ENCODE measurements at regions not wholly inside any gene's neighbourhood (a gene's known extent, or its start where the extent isn't known, plus 50 kb on each side); places are given as distances from the start of the nearest gene placed in this dataset.

DNA sequence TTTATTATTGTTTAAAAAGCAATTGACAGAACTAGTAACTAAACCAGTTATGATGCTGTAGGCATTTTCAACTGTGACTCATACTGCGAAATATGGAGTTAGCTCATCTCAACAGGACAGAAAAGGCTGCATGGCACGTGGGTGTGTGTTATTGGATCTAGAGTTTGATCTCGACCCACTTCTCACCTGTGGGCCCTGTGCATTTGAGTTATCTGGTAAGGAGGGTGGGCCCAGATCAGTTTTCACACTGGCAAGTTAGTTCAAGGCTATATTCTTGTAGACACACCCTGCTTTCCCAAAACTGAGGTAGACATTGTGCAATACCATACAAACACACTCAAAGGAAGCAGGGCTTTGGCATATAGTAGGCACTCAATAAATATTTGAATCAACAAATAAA lies 71.3 kb upstream of the PRDX6 start:
- DNase-seq = peak; percentile 48

- DNase-seq = no peak
These were observed 70.3 kb upstream of the PRDX6 start for GRCh38 chr1:173406783-173407230.

DNA sequence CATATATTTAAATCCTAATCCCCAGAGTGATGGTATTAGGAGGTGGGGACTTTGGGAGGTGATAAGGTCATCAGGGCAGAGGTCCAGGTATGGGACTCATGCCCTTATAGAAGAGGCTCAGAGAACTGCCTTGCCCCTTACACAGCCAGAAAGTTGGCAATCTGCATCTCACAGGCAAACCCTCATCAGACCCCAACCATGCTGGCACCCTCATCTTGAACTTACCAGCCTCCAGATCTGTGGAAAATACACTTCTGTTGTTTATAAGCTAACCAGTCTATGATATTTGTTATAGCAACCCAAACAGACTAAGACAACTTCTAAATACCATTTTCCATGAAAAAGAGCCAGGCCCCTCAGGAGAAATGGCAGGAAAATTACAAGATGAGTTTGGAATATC lies 69.3 kb upstream of the PRDX6 start:
- no peak for DNase-seq

DNA sequence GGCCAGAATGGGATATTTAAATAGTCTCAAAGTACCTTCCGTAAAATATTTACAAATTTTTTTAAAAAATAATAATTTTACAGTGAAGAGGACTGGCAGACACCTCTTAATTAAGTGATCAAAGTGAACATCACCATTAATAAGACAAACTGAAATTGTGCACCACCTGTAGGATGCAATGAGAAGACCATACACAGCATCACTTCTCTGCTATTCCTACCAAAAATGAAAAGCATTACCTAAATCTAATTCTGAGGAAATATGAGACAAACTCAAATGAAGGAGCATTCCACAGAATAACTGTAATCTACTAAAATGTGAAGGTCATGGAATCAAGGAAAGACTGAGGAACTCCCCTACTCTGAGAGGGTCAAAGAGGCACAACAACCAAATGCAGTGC lies 68.2 kb upstream of the PRDX6 start:
- no peak for DNase-seq

- DNase-seq = no peak
These were observed 67.5 kb upstream of the PRDX6 start for GRCh38 chr1:173409613-173410012.

DNA sequence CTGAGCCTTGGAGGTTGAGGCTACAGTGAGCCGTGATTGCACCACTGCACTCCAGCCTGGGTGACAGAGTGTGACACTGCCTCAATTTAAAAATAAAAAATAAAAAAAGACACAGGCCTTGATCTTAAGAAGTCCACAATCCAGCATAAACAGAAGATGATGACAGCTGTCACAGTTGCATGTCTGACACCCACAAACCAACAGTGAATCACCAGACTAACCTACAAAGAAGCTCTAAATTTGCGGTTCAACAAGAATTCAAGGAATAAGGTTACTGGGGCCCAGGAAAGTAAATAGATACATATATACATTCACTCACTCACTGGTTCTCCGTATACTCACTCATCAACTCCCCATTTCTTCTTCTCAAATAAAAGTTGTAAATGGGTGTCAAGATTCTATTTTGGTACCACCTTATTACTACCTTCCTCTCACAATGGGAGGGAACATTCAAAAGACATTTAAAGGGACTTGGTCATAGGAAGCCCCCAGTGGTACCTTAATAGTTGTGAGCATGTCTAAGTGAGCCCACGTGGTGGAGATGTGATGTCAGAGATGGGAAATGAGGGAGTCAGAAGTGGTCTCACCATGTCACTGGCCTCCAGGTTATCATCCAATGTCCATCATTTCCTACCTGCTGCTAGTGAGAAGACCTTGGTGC lies 66.9 kb upstream of the PRDX6 start:
- no peak for DNase-seq

DNA sequence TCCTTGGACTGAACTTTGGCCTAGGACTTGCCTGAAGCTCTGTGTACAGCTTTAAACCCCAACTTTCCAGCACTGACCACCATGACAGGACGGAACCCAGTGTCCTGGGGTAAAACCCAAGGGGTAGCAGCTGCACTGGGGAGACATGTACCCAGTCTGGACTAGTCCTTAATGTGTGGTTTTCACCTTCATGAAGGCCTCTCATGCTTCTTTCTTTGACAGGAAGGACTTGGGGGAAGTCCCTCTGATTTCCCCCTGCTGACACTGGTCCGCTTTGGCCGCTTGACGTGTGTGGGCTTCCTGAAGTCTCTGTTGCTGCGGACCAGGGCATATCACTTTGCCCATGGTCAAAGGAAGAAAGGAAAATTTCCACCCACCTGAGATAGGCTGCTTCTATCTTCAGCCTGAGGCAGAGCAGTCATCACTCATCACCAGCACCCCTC lies 66.3 kb upstream of the PRDX6 start:
- DNase-seq = no peak

DNA sequence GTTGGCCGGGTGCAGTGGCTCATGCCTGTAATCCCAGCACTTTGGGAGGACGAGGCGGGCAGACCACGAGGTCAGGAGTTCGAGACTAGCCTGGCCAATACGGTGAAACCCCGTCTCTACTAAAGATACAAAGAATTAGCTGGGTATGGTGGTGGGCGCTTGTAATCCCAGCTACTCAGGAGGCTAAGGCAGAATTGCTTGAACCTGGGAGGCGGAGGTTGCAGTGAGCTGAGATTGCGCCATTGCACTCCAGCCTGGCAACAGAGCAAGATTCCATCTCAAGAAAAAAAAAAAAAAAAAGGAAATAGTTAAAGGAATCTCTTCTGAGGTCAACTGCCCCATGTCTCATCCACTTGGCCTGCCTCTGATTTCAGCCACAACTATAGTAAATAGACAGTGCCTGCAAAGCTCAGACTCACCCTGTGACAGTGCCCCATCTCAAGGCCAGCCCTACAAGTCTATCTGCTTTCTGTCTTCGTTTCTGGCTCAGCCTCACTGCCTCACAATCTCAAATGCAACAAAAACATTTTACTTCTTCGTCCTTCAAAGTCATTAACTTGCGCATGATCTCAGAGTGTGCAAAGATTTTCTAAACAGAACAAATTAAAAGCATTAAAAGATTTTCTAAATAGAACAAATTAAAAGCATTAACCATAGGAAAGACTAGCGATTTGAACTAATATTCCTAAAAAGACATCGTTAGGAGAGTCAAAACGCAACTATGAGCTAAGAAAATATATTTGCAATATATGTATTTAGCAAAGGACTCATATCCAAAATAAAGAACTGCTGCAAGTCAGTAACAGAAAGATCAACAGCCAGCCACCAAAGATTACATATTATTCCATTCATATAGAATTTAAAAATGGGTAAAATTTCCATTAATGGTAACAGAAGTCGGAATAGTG lies 65.0 kb upstream of the PRDX6 start:
- peak; percentile 6 for DNase-seq

- DNase-seq = no peak
These were observed 63.8 kb upstream of the PRDX6 start for GRCh38 chr1:173413271-173413707.

DNA sequence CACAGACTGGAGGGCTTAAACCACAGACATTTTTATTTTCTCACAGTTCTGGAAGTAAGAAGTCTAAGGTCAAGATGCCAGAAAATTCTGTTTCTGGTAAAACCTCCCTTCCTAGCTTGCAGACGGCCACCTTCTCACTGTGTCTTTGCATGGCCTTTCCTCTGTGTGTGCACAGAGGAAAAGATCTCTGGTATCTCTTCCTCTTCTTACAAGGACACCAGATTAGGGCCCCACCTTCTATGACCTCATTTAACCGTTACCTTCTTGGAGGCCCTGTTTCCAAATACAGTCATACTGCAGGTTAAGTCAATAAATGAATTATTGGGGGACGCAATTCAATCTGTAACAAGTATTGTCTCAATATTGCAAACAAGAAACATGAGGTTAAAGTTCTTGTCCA lies 63.0 kb upstream of the PRDX6 start:
- DNase-seq = no peak

DNA sequence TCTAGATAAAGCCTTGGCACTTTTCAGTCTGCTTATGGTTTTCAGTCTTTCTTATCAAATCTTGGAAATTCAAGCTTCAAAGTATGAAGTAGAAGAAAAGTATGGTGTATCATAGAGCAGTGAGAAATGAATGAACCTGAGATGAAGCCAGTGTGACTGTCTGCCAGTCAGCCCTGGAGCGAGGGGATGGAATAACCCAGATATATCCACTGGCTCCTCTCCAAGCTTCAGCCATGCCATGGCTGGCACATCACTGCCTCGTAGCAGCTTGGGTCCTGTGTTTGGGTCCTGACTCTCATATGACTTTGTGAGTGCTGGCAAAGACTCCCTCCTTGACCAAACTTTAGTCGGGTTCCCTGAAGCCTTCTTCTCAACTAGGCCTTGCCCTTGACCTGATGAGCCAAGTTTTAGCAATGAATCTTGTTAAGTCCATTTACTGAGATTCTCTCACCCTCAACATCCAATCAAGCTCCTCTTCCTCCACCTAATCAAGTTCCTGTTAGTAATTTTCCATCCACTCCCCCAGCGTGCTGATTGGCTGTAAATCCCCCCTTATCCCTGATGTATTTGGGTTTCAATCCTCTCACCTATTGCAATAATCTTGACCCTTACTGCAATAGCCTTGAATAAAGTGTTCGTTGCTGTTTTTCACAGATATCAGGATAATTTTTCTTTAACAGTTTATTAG lies 62.5 kb upstream of the PRDX6 start:
- no peak for DNase-seq

DNA sequence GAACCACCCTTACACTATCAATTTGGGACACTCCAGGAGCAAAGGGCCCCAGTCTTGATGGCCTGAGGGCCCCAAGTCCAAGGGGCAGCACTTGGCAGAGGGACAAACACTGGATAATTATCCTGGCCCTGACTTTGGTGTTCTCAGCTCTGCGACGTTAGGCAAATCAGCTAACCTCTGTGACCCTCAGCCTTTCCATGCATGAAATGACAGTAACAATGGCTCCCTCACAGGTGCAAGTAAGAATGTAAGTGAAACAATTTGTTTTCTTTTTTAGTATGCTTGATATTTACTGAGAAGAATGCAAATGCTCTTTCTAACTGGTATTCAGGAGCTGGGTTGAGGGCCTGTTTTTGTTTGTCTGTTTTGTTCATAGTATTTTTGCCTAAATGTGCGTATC lies 61.6 kb upstream of the PRDX6 start:
- no peak for DNase-seq

DNA sequence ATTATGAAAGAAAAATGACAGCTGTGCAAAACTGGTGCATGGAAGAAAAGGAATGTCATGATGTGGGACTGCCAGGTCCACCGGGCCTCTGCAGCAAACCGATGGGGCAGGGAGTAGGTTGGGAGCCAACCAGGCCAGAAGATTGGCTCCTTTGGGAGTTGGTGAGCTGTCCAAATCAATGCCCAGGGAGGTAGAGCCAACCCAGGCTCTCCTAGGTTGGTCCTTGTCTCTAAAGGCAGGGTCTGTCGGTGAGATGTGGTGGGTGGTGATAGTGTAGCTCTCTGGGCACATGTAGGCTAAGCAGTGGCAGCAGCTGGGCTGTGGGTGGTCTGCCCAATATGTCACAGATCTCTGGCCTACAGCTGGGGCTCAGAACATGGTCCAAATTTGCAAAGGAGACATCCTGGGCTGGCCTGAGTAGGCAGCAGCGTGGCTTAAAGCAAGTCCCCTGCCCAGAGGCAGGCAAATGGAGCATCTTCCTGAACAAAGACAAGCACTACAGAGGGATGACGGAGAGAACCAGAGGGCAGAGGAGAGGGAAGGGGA lies 61.2 kb upstream of the PRDX6 start:
- no peak for DNase-seq

DNA sequence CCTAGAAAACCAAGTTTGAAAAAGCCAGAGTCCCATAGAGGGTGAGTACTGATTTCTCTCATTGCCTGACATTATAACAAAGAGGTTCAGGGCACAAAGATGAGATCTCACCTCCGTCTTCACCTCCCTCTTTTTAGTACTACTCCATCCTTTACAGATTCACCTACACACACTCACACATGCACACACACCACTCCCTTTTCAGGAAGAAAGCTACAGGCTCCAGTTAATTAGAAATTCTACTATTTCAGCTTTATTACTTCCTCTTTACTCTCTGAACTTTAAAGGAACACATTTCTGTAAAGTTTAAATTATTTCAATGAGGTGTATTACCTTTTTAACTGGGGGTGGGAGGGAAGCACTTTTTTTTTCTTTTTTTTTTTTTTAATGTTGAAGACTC lies 59.6 kb upstream of the PRDX6 start:
- DNase-seq = no peak

- DNase-seq = no peak
These were observed 58.8 kb upstream of the PRDX6 start for GRCh38 chr1:173418107-173418985.

DNA sequence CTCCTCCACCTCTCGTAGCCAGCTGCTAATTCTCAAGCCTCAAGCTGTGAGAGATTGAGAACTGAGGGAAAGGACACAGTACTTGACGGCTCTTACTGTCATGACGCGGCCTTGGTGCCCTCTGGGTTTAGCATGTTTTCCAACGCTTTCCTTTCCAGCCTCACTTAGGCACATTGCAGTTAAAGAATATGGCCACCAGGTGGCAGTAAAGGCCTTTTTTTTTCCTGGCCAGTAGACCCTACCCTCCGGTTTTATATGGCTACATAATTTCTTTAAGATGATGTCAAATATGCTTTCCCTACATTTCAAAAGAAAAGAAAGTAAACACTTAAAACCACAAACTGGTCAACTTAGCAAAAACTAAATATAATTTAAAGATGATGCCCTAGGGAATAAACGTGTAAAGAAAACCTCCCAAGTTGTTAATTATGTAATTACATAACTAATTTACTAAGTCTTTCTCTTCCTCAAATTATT lies 56.8 kb upstream of the PRDX6 start:
- DNase-seq = peak; percentile 43

- DNase-seq = no peak
These were observed 55.8 kb upstream of the PRDX6 start for GRCh38 chr1:173421286-173421685.

DNA sequence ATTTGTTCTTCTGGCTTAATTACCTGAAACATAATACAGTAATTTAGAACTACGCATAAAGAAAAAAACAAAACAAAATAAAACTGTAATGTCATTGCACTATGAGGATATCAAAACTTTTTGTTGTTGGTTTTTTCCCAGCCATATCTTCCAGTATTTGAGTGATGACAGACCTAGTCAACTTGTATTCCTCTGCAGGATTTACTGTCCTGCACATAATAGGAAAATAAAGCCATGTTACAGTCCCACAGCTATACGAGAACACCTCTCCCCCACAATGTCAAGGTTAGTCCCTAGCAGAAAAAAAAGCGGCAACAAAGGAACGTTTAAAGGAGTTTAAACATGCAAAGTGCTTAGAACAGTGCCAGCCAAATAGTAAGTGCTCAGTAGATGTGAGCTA lies 55.3 kb upstream of the PRDX6 start:
- no peak for DNase-seq

DNA sequence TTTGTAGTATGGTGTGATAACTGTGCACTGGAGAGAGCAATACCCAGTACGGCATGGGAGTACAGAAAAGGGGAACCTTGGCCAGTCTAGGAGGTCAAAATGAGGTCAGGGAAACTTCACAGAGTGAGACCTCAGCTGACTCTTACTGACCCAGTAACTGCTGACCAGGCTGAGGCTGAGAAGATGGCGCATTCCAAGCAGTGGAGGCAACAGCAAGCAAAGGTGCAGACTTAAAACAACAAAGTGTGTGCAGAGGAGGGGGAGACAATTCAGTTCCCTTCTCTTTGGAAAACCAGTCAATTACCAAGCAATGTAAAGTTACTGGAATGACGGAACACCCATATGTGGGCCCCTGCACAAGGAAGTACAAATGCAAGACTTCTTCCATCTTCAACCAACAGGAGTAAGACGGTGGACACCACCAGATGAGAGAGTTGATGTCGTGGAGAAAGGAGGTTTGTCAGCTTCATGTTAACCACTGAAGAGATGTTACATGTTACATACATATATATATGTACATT lies 54.6 kb upstream of the PRDX6 start:
- no peak for DNase-seq

DNA sequence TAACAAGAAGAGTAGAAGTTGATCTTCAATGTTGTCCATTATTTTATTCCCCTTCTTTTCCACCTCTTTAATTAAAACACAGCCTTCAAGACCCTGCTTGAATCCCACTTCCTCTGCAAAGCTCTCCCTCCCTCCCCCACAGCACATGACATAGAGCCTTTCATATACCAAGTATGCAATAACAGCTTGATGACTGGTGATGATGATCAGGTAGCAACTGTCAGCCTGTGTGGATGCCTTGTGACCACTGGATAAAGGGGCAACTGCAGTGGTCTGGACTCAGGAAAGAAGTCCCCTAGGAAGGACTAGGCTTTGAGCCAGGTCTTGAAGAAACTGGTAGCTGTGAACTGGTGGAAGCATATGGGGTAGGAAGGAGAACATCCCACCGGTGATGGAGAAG lies 53.8 kb upstream of the PRDX6 start:
- no peak for DNase-seq

- DNase-seq = no peak
These were observed 53.0 kb upstream of the PRDX6 start for GRCh38 chr1:173424143-173424542.
